CD4-positive, alpha-beta T cell treated with Interleukin-1 beta for 1 hour (primary cell): ENCODE measurements at regions not wholly inside any gene's neighbourhood (a gene's known extent, or its start where the extent isn't known, plus 50 kb on each side); places are given as distances from the start of the nearest gene placed in this dataset.
"Not testable (repeated sequence)": the region's sequence is repeated elsewhere in the genome, so short reads cannot be mapped to it uniquely, and the experiment has no call there.

Source experiments
- DNase-seq, 2 donors: peaks; one replicate each; pipeline ENCODE4 v3.0.0-alpha.2; 2020 to 2022

GRCh38 chr2:220371211-220371610 is 743.8 kb downstream of the SLC4A3 start:
- DNase-seq: no peak

GRCh38 chr2:220373878-220374277 is 746.4 kb downstream of the SLC4A3 start:
- DNase-seq: no peak

- DNase-seq: no peak
These were observed 746.9 kb downstream of the SLC4A3 start for GRCh38 chr2:220374282-220374681.

- no peak for DNase-seq
These were observed 750.2 kb downstream of the SLC4A3 start for GRCh38 chr2:220377482-220378155.

- DNase-seq: not testable (repeated sequence)
These were observed 760.3 kb downstream of the SLC4A3 start for GRCh38 chr2:220387758-220388157.

GRCh38 chr2:220393711-220394110 is 766.3 kb downstream of the SLC4A3 start:
- no peak for DNase-seq

GRCh38 chr2:220394433-220394832 is 767.0 kb downstream of the SLC4A3 start:
- no peak for DNase-seq

GRCh38 chr2:220396287-220396686 is 768.9 kb downstream of the SLC4A3 start:
- no peak for DNase-seq

GRCh38 chr2:220410296-220410695 is 782.9 kb downstream of the SLC4A3 start:
- no peak for DNase-seq

- DNase-seq: no peak
These were observed 790.1 kb downstream of the SLC4A3 start for GRCh38 chr2:220417503-220417902.

GRCh38 chr2:220419647-220420046 is 792.2 kb downstream of the SLC4A3 start:
- DNase-seq: no peak

- DNase-seq: no peak
These were observed 793.4 kb downstream of the SLC4A3 start for GRCh38 chr2:220420820-220421219.

GRCh38 chr2:220422676-220423075 is 795.2 kb downstream of the SLC4A3 start:
- no peak for DNase-seq

- no peak for DNase-seq
These were observed 797.1 kb downstream of the SLC4A3 start for GRCh38 chr2:220424561-220424960.

- DNase-seq: no peak
These were observed 805.2 kb downstream of the SLC4A3 start for GRCh38 chr2:220432645-220433044.

GRCh38 chr2:220433131-220433530 is 805.7 kb downstream of the SLC4A3 start:
- DNase-seq: no peak

- no peak for DNase-seq
These were observed 807.0 kb downstream of the SLC4A3 start for GRCh38 chr2:220434385-220434784.

- DNase-seq: no peak
These were observed 810.5 kb downstream of the SLC4A3 start for GRCh38 chr2:220437938-220438337.

GRCh38 chr2:220440731-220441130 is 813.3 kb downstream of the SLC4A3 start:
- DNase-seq: no peak

- DNase-seq: no peak
These were observed 814.0 kb downstream of the SLC4A3 start for GRCh38 chr2:220441404-220441803.

- no peak for DNase-seq
These were observed 814.6 kb downstream of the SLC4A3 start for GRCh38 chr2:220442012-220442411.

GRCh38 chr2:220445429-220446105 is 818.1 kb downstream of the SLC4A3 start:
- no peak for DNase-seq

GRCh38 chr2:220446106-220446712 is 818.8 kb downstream of the SLC4A3 start:
- DNase-seq: no peak

GRCh38 chr2:220450846-220451245 is 823.4 kb downstream of the SLC4A3 start:
- DNase-seq: no peak
